ENCODE measurements at regions not wholly inside any gene's neighbourhood (a gene's known extent, or its start where the extent isn't known, plus 50 kb on each side); places are given as distances from the start of the nearest gene placed in this dataset.

DNA sequence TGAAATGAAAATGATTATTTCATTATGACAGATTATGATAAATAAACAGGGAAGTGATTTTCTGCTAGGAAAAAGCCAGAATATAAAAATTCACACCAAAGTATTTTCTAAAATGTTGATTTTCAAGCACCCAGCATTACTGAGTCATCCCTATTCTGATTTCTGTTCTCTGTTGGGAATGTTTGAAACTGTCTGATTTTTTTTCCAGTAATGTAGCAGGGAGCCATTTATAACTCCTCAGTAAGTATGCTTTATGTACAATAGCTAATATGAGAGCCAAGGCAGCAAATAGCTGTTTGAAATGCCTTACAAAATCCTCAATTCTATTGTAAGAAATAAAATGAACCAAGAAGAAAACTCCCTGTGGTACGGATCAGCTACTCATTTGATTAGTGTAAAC, 471.7 kb upstream of the TYRP1 start:
- no peak overlapping the region for H2AK5ac ChIP-seq (ENCODE audit: low read depth, low read length)
- H3K4ac ChIP-seq (ENCODE audit: low read depth, low read length), result no peak overlapping the region
- no peak overlapping the region for H4K8ac ChIP-seq (ENCODE audit: low read depth in 2 of 2, low read length in 2 of 2)
- in situ Hi-C loops (cut with MboI; ENCODE audit: low sequenced_read_pairs), result no loop called here
- no peak for TF ChIP-seq NFE2L2 (IDR thresholded peaks at IDR 0.05; ENCODE audit: low read depth, low read length)
- TF ChIP-seq ELK1 (IDR thresholded peaks at IDR 0.05; ENCODE audit: borderline replicate concordance, low read depth, low read length), result no peak
- TF ChIP-seq, protein P1, sequence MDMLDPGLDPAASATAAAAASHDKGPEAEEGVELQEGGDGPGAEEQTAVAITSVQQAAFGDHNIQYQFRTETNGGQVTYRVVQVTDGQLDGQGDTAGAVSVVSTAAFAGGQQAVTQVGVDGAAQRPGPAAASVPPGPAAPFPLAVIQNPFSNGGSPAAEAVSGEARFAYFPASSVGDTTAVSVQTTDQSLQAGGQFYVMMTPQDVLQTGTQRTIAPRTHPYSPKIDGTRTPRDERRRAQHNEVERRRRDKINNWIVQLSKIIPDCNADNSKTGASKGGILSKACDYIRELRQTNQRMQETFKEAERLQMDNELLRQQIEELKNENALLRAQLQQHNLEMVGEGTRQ (IDR thresholded peaks at IDR 0.05; ENCODE audit: low read depth, low read length), result no peak
- TF ChIP-seq POLR2A (IDR thresholded peaks at IDR 0.05; ENCODE audit: low read depth, low read length), result no peak
- TF ChIP-seq FOS (IDR thresholded peaks at IDR 0.05; ENCODE audit: low read depth, low read length), result no peak
- TF ChIP-seq RAD21 (IDR thresholded peaks at IDR 0.05; ENCODE audit: low read length), result no peak
- TF ChIP-seq MAZ (IDR thresholded peaks at IDR 0.05; ENCODE audit: borderline replicate concordance, low read depth, low read length), result no peak
- no peak for TF ChIP-seq MAFK (IDR thresholded peaks at IDR 0.05; ENCODE audit: low read depth, low read length)
- TF ChIP-seq CHD1 (IDR thresholded peaks at IDR 0.05; ENCODE audit: low read depth, low read length), result no peak
- no peak for TF ChIP-seq RCOR1 (IDR thresholded peaks at IDR 0.05; ENCODE audit: insufficient replicate concordance, low read length)
- no peak for TF ChIP-seq CEBPB (IDR thresholded peaks at IDR 0.05; ENCODE audit: low read depth, low read length)
- no peak for TF ChIP-seq CTCF (conservative IDR thresholded peaks at IDR 0.05; ENCODE audit: low read depth, low read length)
- TF ChIP-seq MXI1 (IDR thresholded peaks at IDR 0.05; ENCODE audit: borderline replicate concordance, low read depth, low read length), result no peak
- TF ChIP-seq SMC3 (IDR thresholded peaks at IDR 0.05; ENCODE audit: low read depth, low read length), result no peak
- no peaks in the 10 kb centered on the region for H3K9me1 ChIP-seq (ENCODE audit: insufficient read depth, low read length)
- no peak overlapping the region for H2BK20ac ChIP-seq (ENCODE audit: low read depth, low read length)
- dilution Hi-C loops (cut with HindIII; ENCODE audit: low sequenced_read_pairs, unreplicated experiment), result no loop called here
- no TSS peak for BruUV-seq (replicated peaks)
- no peak overlapping the region for H4K91ac ChIP-seq (ENCODE audit: insufficient read depth, low read depth, low read length)
- no peak overlapping the region for H2BK15ac ChIP-seq (ENCODE audit: low read depth, low read length)
- H3K9me3 ChIP-seq (ENCODE audit: control insufficient read depth, insufficient read depth, low read length), result 0 out of 2 replicates have a peak, but pooled peaks cover 3% of the 10 kb centered on the region
- DNase-seq (no peak), ATAC-seq (ENCODE audit: low read depth) (no peak)
- H3K56ac ChIP-seq (ENCODE audit: extremely low read depth, insufficient read depth, low read length), result no peak overlapping the region
- CTCF ChIA-PET, result no interaction called here
- H2AFZ ChIP-seq (replicated peaks; ENCODE audit: low read length, poor library complexity), result no peak overlapping the region
- no peak overlapping the region for H3K14ac ChIP-seq (replicated peaks; ENCODE audit: low read depth, low read length)
- no peak overlapping the region for H3K4me3 ChIP-seq (ENCODE audit: insufficient read depth, low read depth, low read length)
- H4K20me1 ChIP-seq (ENCODE audit: insufficient read depth, low read length), result no peaks in the 10 kb centered on the region
- no peaks in the 10 kb centered on the region for H3K4me1 ChIP-seq (ENCODE audit: control insufficient read depth, insufficient read depth, low read length)
- H3K79me1 ChIP-seq (ENCODE audit: low read depth in 1 of 2, low read length in 2 of 2), result no peaks in the 10 kb centered on the region
- no peak overlapping the region for H4K5ac ChIP-seq (ENCODE audit: low read depth, low read length)
- H3K18ac ChIP-seq (ENCODE audit: low read depth, low read length), result no peak overlapping the region
- H3K23ac ChIP-seq (ENCODE audit: low read depth, low read length), result no peak overlapping the region
- no peak overlapping the region for H2BK120ac ChIP-seq (ENCODE audit: low read depth, low read length)
- H3K36me3 ChIP-seq (ENCODE audit: control insufficient read depth, insufficient read depth, low read length), result no peaks in the 10 kb centered on the region
- no peak overlapping the region for H2AK9ac ChIP-seq (replicated peaks; ENCODE audit: low read depth, low read length, poor library complexity)
- H3K4me2 ChIP-seq (ENCODE audit: low read depth, low read length), result no peak overlapping the region
- POLR2A ChIA-PET (ENCODE audit: unreplicated experiment), result no interaction called here
- H3K27me3 ChIP-seq (ENCODE audit: control insufficient read depth, insufficient read depth, low read length), result no peaks in the 10 kb centered on the region
- H2BK5ac ChIP-seq (ENCODE audit: low read depth, low read length, poor library complexity, severe bottlenecking), result no peak overlapping the region
- no peak overlapping the region for H3K9ac ChIP-seq (ENCODE audit: low read depth, low read length)
- H3K27ac ChIP-seq (ENCODE audit: insufficient read depth, low read length), result no peak overlapping the region
- intact Hi-C loops (cut with micrococcal nuclease), result no loop called here
- no CpG with 5 or more reads among the region's 1 CpG for WGBS, 2 experiments (ENCODE audit: extremely low coverage in 2 of 2, insufficient read length in 1 of 2)

Measured in IMR-90 (cell line).